ENCODE measurements at regions not wholly inside any gene's neighbourhood (a gene's known extent, or its start where the extent isn't known, plus 50 kb on each side); places are given as distances from the start of the nearest gene placed in this dataset.

- Histone ChIP-seq H3K27ac (ENCODE audit: low read depth, low read length) (no peak overlapping the region), H3K4me2 (ENCODE audit: low read depth, low read length, poor library complexity, severe bottlenecking) (no peak overlapping the region), H3K79me2 (ENCODE audit: insufficient read depth, low read length) (no peaks in the 10 kb centered on the region), H4K20me1 (ENCODE audit: low read depth, low read length) (no peaks in the 10 kb centered on the region), H3K36me3 (ENCODE audit: low read length) (no peaks in the 10 kb centered on the region), H3K4me3 (ENCODE audit: insufficient read depth, low read length, poor library complexity, severe bottlenecking) (no peak overlapping the region), H3F3A (ENCODE audit: insufficient read depth) (no peaks in the 10 kb centered on the region), H2AFZ (ENCODE audit: low read depth, low read length, severe bottlenecking) (no peak overlapping the region), H3K9ac (ENCODE audit: low read length) (no peak overlapping the region), H3K9me3 (ENCODE audit: insufficient read depth, low read length) (no peaks in the 10 kb centered on the region), H3K9me2 (replicated peaks; ENCODE audit: insufficient read depth, low read length) (no peaks in the 10 kb centered on the region), H3K27me3 (ENCODE audit: low read length) (no peaks in the 10 kb centered on the region)
- TF ChIP-seq CTCF (IDR thresholded peaks at IDR 0.05; ENCODE audit: insufficient read depth, low read length, poor library complexity, severe bottlenecking): no peak
- no peak for TF ChIP-seq EZH2phosphoT487 (conservative IDR thresholded peaks at IDR 0.05; ENCODE audit: low read length)
Measured at GRCh38 chr6:142567461-142567860, 265.7 kb downstream of the ADGRG6 start.

GRCh38 chr6:142568857-142569597 is 267.2 kb downstream of the ADGRG6 start:
- no peak overlapping the region for H3K4me2 ChIP-seq (ENCODE audit: low read depth, low read length, poor library complexity, severe bottlenecking)
- no peaks in the 10 kb centered on the region for H3K27me3 ChIP-seq (ENCODE audit: low read length)
- H3K4me3 ChIP-seq (ENCODE audit: insufficient read depth, low read length, poor library complexity, severe bottlenecking): no peak overlapping the region
- H3K27ac ChIP-seq (ENCODE audit: low read depth, low read length): no peak overlapping the region
- H3K79me2 ChIP-seq (ENCODE audit: insufficient read depth, low read length): no peaks in the 10 kb centered on the region
- no peak overlapping the region for H2AFZ ChIP-seq (ENCODE audit: low read depth, low read length, severe bottlenecking)
- no peaks in the 10 kb centered on the region for H4K20me1 ChIP-seq (ENCODE audit: low read depth, low read length)
- no peaks in the 10 kb centered on the region for H3K9me3 ChIP-seq (ENCODE audit: insufficient read depth, low read length)
- no peaks in the 10 kb centered on the region for H3K9me2 ChIP-seq (replicated peaks; ENCODE audit: insufficient read depth, low read length)
- no peak overlapping the region for H3K9ac ChIP-seq (ENCODE audit: low read length)
- H3F3A ChIP-seq (ENCODE audit: insufficient read depth): no peaks in the 10 kb centered on the region
- H3K36me3 ChIP-seq (ENCODE audit: low read length): no peaks in the 10 kb centered on the region
- TF ChIP-seq CTCF (IDR thresholded peaks at IDR 0.05; ENCODE audit: insufficient read depth, low read length, poor library complexity, severe bottlenecking) (no peak), EZH2phosphoT487 (conservative IDR thresholded peaks at IDR 0.05; ENCODE audit: low read length) (no peak)

GRCh38 chr6:142569676-142570075 is 267.9 kb downstream of the ADGRG6 start:
- H2AFZ ChIP-seq (ENCODE audit: low read depth, low read length, severe bottlenecking): no peak overlapping the region
- no peak overlapping the region for H3K27ac ChIP-seq (ENCODE audit: low read depth, low read length)
- no peaks in the 10 kb centered on the region for H4K20me1 ChIP-seq (ENCODE audit: low read depth, low read length)
- H3K9me3 ChIP-seq (ENCODE audit: insufficient read depth, low read length): no peaks in the 10 kb centered on the region
- H3K4me3 ChIP-seq (ENCODE audit: insufficient read depth, low read length, poor library complexity, severe bottlenecking): no peak overlapping the region
- H3K4me2 ChIP-seq (ENCODE audit: low read depth, low read length, poor library complexity, severe bottlenecking): no peak overlapping the region
- TF ChIP-seq EZH2phosphoT487 (conservative IDR thresholded peaks at IDR 0.05; ENCODE audit: low read length) (no peak), CTCF (IDR thresholded peaks at IDR 0.05; ENCODE audit: insufficient read depth, low read length, poor library complexity, severe bottlenecking) (no peak)
- H3F3A ChIP-seq (ENCODE audit: insufficient read depth): no peaks in the 10 kb centered on the region
- no peaks in the 10 kb centered on the region for H3K79me2 ChIP-seq (ENCODE audit: insufficient read depth, low read length)
- H3K27me3 ChIP-seq (ENCODE audit: low read length): no peaks in the 10 kb centered on the region
- no peaks in the 10 kb centered on the region for H3K9me2 ChIP-seq (replicated peaks; ENCODE audit: insufficient read depth, low read length)
- H3K36me3 ChIP-seq (ENCODE audit: low read length): no peaks in the 10 kb centered on the region
- no peak overlapping the region for H3K9ac ChIP-seq (ENCODE audit: low read length)
